Kidney (tissue), 13 donors: ENCODE measurements at regions not wholly inside any gene's neighbourhood (a gene's known extent, or its start where the extent isn't known, plus 50 kb on each side); places are given as distances from the start of the nearest gene placed in this dataset.

Experiments used
- DNase-seq, 5 donors: peaks; one replicate each; pipeline ENCODE4 v3.0.0-alpha.2; 2013 to 2020
- FAIRE-seq: peaks from 2 replicates; lab custom pipeline; 2012; peaks lifted over from hg19 to GRCh38; lab: Jason Lieb, UNC
- H3K27ac ChIP-seq, 2 donors: one replicate each; pipeline ENCODE4 v1.7.0; 2013; ENCODE audit warnings: low read depth in 2 of 2, low read length in 2 of 2, inconsistent platforms in 1 of 2
- H3K27me3 ChIP-seq: one replicate; pipeline ENCODE4 v1.7.1; 2013; ENCODE audit warnings: low read length, inconsistent platforms; ENCODE audit not compliant: control insufficient read depth, insufficient read depth
- H3K36me3 ChIP-seq, 3 donors: one replicate each; pipeline versions ENCODE4 v1.7.0 to v1.7.1; 2013; ENCODE audit warnings: low read length in 3 of 3, control low read depth in 1 of 3, inconsistent platforms in 1 of 3; ENCODE audit not compliant: insufficient read depth in 3 of 3, control insufficient read depth in 2 of 3
- H3K4me1 ChIP-seq, 3 donors: one replicate each; pipeline versions ENCODE4 v1.7.0 to v1.7.1; 2013; ENCODE audit warnings: low read length in 3 of 3, inconsistent platforms in 1 of 3, low read depth in 1 of 3; ENCODE audit not compliant: control insufficient read depth in 2 of 3, insufficient read depth in 2 of 3
- H3K4me3 ChIP-seq, 3 donors: one replicate each; pipeline versions ENCODE4 v1.7.0 to v1.8.1; 2013; ENCODE audit warnings: low read length in 3 of 3, control low read depth in 1 of 3, inconsistent platforms in 1 of 3
- H3K9ac ChIP-seq, 3 donors: one replicate each; pipeline versions ENCODE4 v1.7.0 to v1.7.1; 2013; ENCODE audit warnings: low read length in 3 of 3, control low read depth in 1 of 3, inconsistent platforms in 1 of 3
- H3K9me3 ChIP-seq, 3 donors: one replicate each; pipeline versions ENCODE4 v1.7.0 to v1.7.1; 2013; ENCODE audit warnings: low read length in 3 of 3, control low read depth in 1 of 3, inconsistent platforms in 1 of 3; ENCODE audit not compliant: control insufficient read depth in 2 of 3, insufficient read depth in 1 of 3
- intact Hi-C: fragments of 100-400 bp; cut with DNase I; formaldehyde crosslinking; loops from one replicate; pipeline ENCODE4 v1.11.1; 2022
- TF ChIP-seq, protein P1 (sequence below): IDR thresholded peaks from 3 replicates; pipeline ENCODE4 v1.5.1; 2012; ENCODE audit warnings: mild to moderate bottlenecking, moderate library complexity, borderline replicate concordance; ENCODE audit not compliant: insufficient read depth; ENCODE audit errors: extremely low read depth
- donor health status: control.
- donor health status: control.
- donor health status: control.
- donor health status: control.
- donor health status: control.
- donor health status: DM: yes; HTN: yes; CAD: no.
- donor health status: Normal renal cell carcinoma (clear cell type).

- Histone ChIP-seq H3K4me3 (no peak overlapping the region), H3K9me3 (no peaks in the 10 kb centered on the region), H3K27ac (no peak overlapping the region), H3K36me3 (no peaks in the 10 kb centered on the region), H3K27me3 (no peaks in the 10 kb centered on the region), H3K4me1 (no peaks in the 10 kb centered on the region), H3K9ac (no peak overlapping the region)
- DNase-seq, result peak in 1 of 5 donors; percentile 57
- intact Hi-C loops, result no loop called here
- FAIRE-seq, result no peak
- TF ChIP-seq, protein P1, sequence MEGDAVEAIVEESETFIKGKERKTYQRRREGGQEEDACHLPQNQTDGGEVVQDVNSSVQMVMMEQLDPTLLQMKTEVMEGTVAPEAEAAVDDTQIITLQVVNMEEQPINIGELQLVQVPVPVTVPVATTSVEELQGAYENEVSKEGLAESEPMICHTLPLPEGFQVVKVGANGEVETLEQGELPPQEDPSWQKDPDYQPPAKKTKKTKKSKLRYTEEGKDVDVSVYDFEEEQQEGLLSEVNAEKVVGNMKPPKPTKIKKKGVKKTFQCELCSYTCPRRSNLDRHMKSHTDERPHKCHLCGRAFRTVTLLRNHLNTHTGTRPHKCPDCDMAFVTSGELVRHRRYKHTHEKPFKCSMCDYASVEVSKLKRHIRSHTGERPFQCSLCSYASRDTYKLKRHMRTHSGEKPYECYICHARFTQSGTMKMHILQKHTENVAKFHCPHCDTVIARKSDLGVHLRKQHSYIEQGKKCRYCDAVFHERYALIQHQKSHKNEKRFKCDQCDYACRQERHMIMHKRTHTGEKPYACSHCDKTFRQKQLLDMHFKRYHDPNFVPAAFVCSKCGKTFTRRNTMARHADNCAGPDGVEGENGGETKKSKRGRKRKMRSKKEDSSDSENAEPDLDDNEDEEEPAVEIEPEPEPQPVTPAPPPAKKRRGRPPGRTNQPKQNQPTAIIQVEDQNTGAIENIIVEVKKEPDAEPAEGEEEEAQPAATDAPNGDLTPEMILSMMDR, result no peak
Observed at GRCh38 chr4:3641501-3641900, 109.3 kb upstream of the LRPAP1 start.

DNA sequence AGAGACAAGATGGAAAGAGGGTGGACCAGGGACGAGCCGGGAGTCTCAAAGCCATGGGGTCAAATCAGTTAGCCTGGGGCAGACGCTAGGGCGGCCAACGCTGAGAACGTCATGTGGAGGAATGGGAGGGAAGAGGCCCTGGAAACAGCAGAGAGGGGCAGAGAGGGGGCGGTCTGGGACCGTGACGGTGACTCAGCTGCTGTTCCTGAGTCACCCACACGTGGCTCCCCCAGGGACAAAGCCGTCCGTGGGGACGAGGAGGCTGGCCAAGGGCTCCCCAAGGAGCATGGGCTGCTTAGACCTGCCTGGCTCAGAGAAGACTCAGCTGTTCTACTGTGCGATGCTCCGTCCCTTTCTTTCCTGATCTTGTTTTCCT is 108.4 kb upstream of the LRPAP1 start:
- no peak overlapping the region for H3K4me3 ChIP-seq
- H3K9me3 ChIP-seq, result no peaks in the 10 kb centered on the region
- H3K27ac ChIP-seq, result peak overlapping the region in 1 of 2 donors; percentile 24
- no peaks in the 10 kb centered on the region for H3K4me1 ChIP-seq
- DNase-seq (peak in 2 of 5 donors; percentile 45 to 94), FAIRE-seq (no peak)
- H3K9ac ChIP-seq, result no peak overlapping the region
- TF ChIP-seq, protein P1, result no peak
- no peaks in the 10 kb centered on the region for H3K36me3 ChIP-seq
- no peaks in the 10 kb centered on the region for H3K27me3 ChIP-seq
- intact Hi-C loops, result no loop called here

GRCh38 chr4:3639613-3640586 is 107.7 kb upstream of the LRPAP1 start:
- DNase-seq (peak in 1 of 5 donors; percentile 49), FAIRE-seq (no peak)
- Histone ChIP-seq H3K9me3 (no peaks in the 10 kb centered on the region), H3K27ac (peak overlapping the region; percentile 11 to 24), H3K36me3 (no peaks in the 10 kb centered on the region), H3K9ac (no peak overlapping the region), H3K27me3 (no peaks in the 10 kb centered on the region), H3K4me1 (no peaks in the 10 kb centered on the region), H3K4me3 (no peak overlapping the region)
- intact Hi-C loops, result no loop called here
- TF ChIP-seq, protein P1, result no peak
